Fibroblast of villous mesenchyme (primary cell): ENCODE measurements at regions not wholly inside any gene's neighbourhood (a gene's known extent, or its start where the extent isn't known, plus 50 kb on each side); places are given as distances from the start of the nearest gene placed in this dataset.

Experiments used
- DNase-seq: peaks from one replicate; pipeline ENCODE4 v3.0.0-alpha.2; 2010; ENCODE audit warnings: low read depth
- H3K4me3 ChIP-seq: 2 replicates; pipeline ENCODE4 v1.5.1; 2011; ENCODE audit warnings: low read depth, mild to moderate bottlenecking, low read length
- CTCF ChIP-seq: IDR thresholded peaks from 2 replicates; pipeline ENCODE4 v1.5.1; 2012; ENCODE audit warnings: low read depth, mild to moderate bottlenecking, low read length; ENCODE audit not compliant: insufficient read depth

DNA sequence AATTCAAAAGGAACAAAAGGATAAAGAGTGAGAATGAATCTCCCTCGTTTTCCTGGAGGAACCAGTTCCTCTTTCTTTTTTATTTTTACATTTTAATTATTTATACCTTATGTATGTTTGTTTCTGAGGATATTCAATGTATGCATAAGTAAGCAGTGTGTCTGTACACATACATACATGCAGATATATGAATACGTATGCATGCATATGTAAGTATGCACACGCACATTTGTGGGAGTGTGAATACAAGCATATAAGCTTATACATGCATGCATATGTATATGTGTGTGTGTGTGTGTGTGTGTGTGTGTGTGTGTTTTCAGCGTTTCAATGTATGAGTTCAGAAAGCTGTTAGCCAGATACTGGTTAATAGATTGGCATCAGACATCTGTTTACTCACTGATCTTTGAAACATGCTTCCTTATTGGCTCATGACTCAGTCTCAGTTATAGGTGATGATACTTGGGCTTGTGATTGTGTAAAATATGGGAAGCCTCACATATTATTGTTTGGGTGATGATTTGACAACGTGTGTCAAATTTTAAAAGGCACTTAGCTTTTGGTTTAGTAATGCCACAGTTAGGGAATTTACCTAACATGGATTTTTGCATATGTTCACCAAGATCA lies 279.7 kb upstream of the TRIB2 start:
- no peak for TF ChIP-seq CTCF
- no peak overlapping the region for H3K4me3 ChIP-seq
- no peak for DNase-seq

- DNase-seq: peak; percentile 85
- no peak for TF ChIP-seq CTCF
- no peak overlapping the region for H3K4me3 ChIP-seq
Measured at GRCh38 chr2:12440731-12441130, 276.0 kb upstream of the TRIB2 start.

GRCh38 chr2:12441750-12442475 lies 274.8 kb upstream of the TRIB2 start:
- peak; percentile 74 for DNase-seq
- H3K4me3 ChIP-seq: no peak overlapping the region
- TF ChIP-seq CTCF: no peak

GRCh38 chr2:12442476-12442847 lies 274.3 kb upstream of the TRIB2 start:
- H3K4me3 ChIP-seq: no peak overlapping the region
- TF ChIP-seq CTCF: no peak
- peak; percentile 87 for DNase-seq

- no peak for TF ChIP-seq CTCF
- no peak overlapping the region for H3K4me3 ChIP-seq
- no peak for DNase-seq
Measured at GRCh38 chr2:12448846-12449505, 267.8 kb upstream of the TRIB2 start.

DNA sequence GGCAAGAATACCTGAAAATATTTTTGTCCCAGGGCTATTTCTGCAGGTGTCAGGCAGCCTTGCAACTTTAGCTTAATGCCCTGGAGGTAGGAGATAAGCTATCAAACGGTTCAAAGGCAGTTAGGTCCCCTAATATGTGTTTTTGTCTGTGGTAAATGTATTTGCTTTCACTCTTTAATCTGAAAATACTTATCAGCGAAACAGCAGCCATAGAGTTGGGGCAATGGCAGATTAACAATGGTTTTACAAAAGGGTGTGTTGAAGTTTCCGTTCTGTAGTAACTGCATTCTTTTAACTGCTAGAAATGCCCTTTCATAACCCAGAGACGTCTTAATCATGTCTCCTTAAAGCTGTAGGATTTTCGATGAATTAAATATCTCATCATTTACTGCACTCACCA lies 265.0 kb upstream of the TRIB2 start:
- no peak for DNase-seq
- no peak for TF ChIP-seq CTCF
- H3K4me3 ChIP-seq: no peak overlapping the region

GRCh38 chr2:12452185-12452584 lies 264.6 kb upstream of the TRIB2 start:
- no peak overlapping the region for H3K4me3 ChIP-seq
- peak; percentile 88 for DNase-seq
- TF ChIP-seq CTCF: no peak
